ENCODE measurements at regions not wholly inside any gene's neighbourhood (a gene's known extent, or its start where the extent isn't known, plus 50 kb on each side); places are given as distances from the start of the nearest gene placed in this dataset.

DNA sequence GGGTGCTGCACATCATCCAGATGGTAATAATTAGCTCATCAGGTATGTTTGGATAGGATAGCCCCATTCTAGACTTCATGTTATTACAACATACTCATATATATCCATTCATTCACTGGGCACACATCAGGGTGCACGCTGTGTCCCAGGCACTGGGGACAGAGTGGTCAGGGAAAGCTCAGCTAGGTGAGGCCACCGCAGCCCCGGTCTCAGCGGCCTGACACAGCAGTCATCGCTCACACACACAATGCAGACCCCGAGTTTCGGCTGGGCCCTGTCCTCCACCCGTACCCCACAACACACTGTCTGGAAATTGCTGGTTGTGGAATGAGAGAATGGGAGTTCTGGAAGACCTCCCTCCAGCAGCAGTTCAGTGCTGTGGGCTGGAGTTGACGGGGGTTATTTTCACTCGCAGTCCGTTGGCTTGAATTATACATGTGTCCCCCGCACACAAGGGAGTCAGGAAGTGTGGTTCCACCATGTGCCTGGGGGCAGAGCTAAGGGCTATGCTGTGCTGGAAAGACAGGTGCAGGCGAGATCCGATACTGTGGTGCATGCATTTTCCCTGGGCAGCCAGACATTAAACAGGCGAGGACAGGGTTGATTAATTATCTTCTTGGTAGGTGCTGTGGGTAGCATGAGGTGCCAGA, 257.6 kb downstream of the TEX29 start:
- ChIA-PET POLR2A (no interaction called here), CTCF (interaction anchor here (0.8 kb wide), 1 partner anchor 174 kb away, joined by 3 read pairs; no protein-coding TSS in a partner anchor)
- Mint-ChIP-seq H3K4me1 (no peaks in the 10 kb centered on the region), H3K27me3 (ENCODE audit: low read depth) (peaks cover 21% of the 10 kb centered on the region), H3K36me3 (peaks cover 28% of the 10 kb centered on the region), H3K4me3 (no peak overlapping the region), H3K27ac (no peak overlapping the region), H3K9me3 (peaks cover 45% of the 10 kb centered on the region)
- TF ChIP-seq PRRX2 (CRISPR knock-in tag; IDR thresholded peaks at IDR 0.05) = no peak
- TF ChIP-seq, protein P1, sequence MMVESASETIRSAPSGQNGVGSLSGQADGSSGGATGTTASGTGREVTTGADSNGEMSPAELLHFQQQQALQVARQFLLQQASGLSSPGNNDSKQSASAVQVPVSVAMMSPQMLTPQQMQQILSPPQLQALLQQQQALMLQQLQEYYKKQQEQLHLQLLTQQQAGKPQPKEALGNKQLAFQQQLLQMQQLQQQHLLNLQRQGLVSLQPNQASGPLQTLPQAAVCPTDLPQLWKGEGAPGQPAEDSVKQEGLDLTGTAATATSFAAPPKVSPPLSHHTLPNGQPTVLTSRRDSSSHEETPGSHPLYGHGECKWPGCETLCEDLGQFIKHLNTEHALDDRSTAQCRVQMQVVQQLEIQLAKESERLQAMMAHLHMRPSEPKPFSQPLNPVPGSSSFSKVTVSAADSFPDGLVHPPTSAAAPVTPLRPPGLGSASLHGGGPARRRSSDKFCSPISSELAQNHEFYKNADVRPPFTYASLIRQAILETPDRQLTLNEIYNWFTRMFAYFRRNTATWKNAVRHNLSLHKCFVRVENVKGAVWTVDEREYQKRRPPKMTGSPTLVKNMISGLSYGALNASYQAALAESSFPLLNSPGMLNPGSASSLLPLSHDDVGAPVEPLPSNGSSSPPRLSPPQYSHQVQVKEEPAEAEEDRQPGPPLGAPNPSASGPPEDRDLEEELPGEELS (CRISPR knock-in tag; IDR thresholded peaks at IDR 0.05) = no peak
- no peak for TF ChIP-seq EMX1 (CRISPR knock-in tag; IDR thresholded peaks at IDR 0.05)
- DNase-seq (ENCODE audit: low spot score) (no peak), ATAC-seq (no peak)

DNA sequence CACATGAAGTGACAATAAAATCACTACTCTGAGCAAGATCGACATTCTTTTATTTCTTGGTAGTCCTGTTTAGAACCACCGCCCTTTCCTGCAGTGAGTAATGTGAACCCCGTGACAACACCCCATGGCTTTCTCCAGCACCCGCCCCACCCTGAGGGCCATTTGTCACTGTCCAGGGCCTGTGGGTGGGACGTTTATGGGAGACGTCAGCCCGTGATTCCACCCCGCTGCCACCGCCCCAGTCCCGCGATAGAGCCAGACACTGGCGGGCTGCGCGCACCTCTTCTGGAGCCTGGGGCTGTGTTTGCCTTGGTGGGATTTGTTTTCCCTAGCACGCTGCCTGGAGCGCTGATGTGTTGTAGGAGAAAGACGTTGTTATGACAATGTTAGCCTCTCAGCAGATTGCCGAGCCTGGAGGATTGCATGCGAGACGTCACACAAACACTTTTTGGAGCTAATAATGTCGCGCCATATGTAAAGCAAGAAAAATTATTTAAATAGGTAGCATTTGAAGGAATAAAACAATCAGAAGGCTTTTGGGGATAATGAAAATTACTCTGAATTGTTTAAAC, 263.7 kb downstream of the TEX29 start:
- no peaks in the 10 kb centered on the region for H3K4me1 Mint-ChIP-seq
- no peak overlapping the region for H3K27ac Mint-ChIP-seq
- CTCF ChIA-PET = interaction anchor here (0.5 kb wide), 1 partner anchor 110 kb away, joined by 4 read pairs; no protein-coding TSS in a partner anchor

More for the DNA sequence above, 263.7 kb downstream of the TEX29 start:
- Mint-ChIP-seq H3K36me3 (peaks cover 10% of the 10 kb centered on the region; the same call in 1 of the 2 replicates), H3K27me3 (ENCODE audit: low read depth) (peaks cover 3% of the 10 kb centered on the region), H3K9me3 (peaks cover 16% of the 10 kb centered on the region), H3K4me3 (no peak overlapping the region)
- TF ChIP-seq HMGA2 (CRISPR knock-in tag; IDR thresholded peaks at IDR 0.05) = no peak
- no peak for TF ChIP-seq TCF7 (CRISPR knock-in tag; IDR thresholded peaks at IDR 0.05; ENCODE audit: low read depth)
- no peak for TF ChIP-seq RORB (CRISPR knock-in tag; IDR thresholded peaks at IDR 0.05)
- TF ChIP-seq, protein P2, sequence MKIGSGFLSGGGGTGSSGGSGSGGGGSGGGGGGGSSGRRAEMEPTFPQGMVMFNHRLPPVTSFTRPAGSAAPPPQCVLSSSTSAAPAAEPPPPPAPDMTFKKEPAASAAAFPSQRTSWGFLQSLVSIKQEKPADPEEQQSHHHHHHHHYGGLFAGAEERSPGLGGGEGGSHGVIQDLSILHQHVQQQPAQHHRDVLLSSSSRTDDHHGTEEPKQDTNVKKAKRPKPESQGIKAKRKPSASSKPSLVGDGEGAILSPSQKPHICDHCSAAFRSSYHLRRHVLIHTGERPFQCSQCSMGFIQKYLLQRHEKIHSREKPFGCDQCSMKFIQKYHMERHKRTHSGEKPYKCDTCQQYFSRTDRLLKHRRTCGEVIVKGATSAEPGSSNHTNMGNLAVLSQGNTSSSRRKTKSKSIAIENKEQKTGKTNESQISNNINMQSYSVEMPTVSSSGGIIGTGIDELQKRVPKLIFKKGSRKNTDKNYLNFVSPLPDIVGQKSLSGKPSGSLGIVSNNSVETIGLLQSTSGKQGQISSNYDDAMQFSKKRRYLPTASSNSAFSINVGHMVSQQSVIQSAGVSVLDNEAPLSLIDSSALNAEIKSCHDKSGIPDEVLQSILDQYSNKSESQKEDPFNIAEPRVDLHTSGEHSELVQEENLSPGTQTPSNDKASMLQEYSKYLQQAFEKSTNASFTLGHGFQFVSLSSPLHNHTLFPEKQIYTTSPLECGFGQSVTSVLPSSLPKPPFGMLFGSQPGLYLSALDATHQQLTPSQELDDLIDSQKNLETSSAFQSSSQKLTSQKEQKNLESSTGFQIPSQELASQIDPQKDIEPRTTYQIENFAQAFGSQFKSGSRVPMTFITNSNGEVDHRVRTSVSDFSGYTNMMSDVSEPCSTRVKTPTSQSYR (CRISPR knock-in tag; IDR thresholded peaks at IDR 0.05) = no peak
- TF ChIP-seq ZBTB21 (CRISPR knock-in tag; IDR thresholded peaks at IDR 0.05; ENCODE audit: borderline replicate concordance) = no peak
- TF ChIP-seq SMAD4 (CRISPR knock-in tag; IDR thresholded peaks at IDR 0.05) = no peak
- TF ChIP-seq, protein P3, sequence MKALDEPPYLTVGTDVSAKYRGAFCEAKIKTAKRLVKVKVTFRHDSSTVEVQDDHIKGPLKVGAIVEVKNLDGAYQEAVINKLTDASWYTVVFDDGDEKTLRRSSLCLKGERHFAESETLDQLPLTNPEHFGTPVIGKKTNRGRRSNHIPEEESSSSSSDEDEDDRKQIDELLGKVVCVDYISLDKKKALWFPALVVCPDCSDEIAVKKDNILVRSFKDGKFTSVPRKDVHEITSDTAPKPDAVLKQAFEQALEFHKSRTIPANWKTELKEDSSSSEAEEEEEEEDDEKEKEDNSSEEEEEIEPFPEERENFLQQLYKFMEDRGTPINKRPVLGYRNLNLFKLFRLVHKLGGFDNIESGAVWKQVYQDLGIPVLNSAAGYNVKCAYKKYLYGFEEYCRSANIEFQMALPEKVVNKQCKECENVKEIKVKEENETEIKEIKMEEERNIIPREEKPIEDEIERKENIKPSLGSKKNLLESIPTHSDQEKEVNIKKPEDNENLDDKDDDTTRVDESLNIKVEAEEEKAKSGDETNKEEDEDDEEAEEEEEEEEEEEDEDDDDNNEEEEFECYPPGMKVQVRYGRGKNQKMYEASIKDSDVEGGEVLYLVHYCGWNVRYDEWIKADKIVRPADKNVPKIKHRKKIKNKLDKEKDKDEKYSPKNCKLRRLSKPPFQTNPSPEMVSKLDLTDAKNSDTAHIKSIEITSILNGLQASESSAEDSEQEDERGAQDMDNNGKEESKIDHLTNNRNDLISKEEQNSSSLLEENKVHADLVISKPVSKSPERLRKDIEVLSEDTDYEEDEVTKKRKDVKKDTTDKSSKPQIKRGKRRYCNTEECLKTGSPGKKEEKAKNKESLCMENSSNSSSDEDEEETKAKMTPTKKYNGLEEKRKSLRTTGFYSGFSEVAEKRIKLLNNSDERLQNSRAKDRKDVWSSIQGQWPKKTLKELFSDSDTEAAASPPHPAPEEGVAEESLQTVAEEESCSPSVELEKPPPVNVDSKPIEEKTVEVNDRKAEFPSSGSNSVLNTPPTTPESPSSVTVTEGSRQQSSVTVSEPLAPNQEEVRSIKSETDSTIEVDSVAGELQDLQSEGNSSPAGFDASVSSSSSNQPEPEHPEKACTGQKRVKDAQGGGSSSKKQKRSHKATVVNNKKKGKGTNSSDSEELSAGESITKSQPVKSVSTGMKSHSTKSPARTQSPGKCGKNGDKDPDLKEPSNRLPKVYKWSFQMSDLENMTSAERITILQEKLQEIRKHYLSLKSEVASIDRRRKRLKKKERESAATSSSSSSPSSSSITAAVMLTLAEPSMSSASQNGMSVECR (CRISPR knock-in tag; IDR thresholded peaks at IDR 0.05; ENCODE audit: borderline replicate concordance) = no peak
- TF ChIP-seq, protein P4, sequence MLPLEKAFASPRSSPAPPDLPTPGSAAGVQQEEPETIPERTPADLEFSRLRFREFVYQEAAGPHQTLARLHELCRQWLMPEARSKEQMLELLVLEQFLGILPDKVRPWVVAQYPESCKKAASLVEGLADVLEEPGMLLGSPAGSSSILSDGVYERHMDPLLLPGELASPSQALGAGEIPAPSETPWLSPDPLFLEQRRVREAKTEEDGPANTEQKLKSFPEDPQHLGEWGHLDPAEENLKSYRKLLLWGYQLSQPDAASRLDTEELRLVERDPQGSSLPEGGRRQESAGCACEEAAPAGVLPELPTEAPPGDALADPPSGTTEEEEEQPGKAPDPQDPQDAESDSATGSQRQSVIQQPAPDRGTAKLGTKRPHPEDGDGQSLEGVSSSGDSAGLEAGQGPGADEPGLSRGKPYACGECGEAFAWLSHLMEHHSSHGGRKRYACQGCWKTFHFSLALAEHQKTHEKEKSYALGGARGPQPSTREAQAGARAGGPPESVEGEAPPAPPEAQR (CRISPR knock-in tag; IDR thresholded peaks at IDR 0.05) = no peak
- TF ChIP-seq, protein P5, sequence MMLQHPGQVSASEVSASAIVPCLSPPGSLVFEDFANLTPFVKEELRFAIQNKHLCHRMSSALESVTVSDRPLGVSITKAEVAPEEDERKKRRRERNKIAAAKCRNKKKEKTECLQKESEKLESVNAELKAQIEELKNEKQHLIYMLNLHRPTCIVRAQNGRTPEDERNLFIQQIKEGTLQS (CRISPR knock-in tag; conservative IDR thresholded peaks at IDR 0.05) = no peak
- DNase-seq (ENCODE audit: low spot score) (no peak), ATAC-seq (no peak)
- POLR2A ChIA-PET = no interaction called here

Measured in WTC11 (cell line).